GM18502 (cell line): ENCODE measurements at regions not wholly inside any gene's neighbourhood (a gene's known extent, or its start where the extent isn't known, plus 50 kb on each side); places are given as distances from the start of the nearest gene placed in this dataset.
"Not testable (repeated sequence)": the region's sequence is repeated elsewhere in the genome, so short reads cannot be mapped to it uniquely, and the experiment has no call there.

Experiments
- ATAC-seq: cut with Tn5 transposase; IDR thresholded peaks from one replicate; pipeline ENCODE4 v1.9.1; 2021; ENCODE audit warnings: mild to moderate bottlenecking; ENCODE audit not compliant: unreplicated experiment, poor library complexity

- no peak for ATAC-seq
Measured at GRCh38 chr1:222416001-222416791, 131.7 kb downstream of the HHIPL2 start.

- ATAC-seq = no peak
Measured at GRCh38 chr1:222415441-222415840, 132.5 kb downstream of the HHIPL2 start.

DNA sequence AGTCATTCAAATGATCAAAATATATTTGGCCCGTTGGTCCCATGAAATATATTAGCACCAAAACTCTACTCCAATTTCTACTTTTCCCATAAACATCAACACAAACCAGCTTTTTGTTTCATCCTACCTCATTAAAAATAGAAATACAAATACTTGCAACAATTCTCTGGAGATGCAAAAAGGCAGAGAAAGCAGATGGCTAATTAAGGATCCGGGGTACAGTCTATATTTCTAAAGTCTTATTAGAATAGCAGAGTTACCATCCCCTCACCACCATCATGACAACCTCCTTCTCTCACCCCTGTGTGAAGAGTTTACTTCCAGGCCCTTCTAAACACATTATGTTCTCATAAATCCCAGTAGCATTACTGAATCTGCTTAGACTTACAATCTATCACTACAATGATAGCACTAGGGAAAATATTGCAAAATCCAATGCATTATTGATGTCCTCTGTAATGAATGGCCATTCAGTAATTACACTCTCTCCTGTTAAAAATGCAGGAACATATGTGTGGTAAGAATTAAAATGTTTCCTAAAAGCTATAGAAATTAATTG lies 133.8 kb downstream of the HHIPL2 start:
- no peak for ATAC-seq

DNA sequence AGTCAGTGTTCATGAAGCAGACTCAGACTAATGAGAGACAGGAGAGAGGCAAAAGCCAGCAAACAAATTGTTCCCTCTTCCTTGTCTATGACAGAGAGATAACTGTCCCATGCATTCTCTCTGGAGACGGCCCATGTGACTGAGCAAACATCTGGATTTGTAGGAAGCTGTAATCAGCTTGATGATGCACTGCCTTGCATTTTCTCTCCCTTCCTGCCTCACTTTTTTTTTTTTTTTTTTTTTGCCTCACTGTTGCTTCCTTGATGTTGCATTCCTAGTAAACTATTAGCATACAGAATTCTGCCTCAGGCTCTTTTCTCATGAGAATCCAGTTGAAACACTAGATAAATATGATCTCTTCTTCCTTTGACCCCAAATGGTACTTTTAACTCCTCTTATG lies 134.5 kb downstream of the HHIPL2 start:
- no peak for ATAC-seq

DNA sequence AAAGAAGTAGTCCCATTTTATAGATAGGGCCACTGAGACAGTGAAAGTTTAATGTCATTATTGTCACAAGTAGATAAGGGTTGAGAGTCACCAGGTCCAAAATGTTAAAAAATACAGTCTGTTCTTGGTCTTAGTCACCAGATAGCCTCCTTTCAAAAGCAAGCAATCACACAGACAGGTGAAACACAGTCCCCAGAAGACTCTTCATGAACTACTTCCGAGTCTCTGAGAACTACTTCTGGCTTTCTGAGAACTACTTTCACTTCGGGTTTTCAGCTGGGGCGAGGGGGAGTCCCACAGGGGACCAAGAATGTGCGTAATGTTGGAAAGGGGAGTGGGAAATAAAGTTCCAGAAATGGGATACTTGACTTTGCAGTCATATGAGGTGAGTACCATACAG lies 143.2 kb downstream of the HHIPL2 start:
- ATAC-seq = peak; percentile 92

DNA sequence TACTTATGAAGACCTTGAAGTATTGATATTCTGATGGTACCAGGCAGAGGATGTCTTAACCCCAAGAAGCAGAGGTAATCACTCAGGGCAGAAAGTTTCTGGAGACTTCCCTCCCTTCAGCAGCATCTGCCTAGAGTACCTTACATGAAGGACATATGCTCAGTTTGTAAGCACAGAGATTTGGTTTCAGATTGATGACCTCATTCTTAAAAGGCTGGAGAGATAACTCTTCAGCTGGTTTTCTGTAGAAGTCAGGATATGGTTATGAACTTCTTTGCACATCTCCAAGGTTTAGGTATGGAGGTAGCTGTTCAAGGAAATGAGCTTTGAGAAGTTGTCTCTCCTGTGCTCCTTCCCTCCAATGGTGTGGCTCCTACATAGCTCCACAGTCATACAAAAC lies 148.7 kb downstream of the HHIPL2 start:
- no peak for ATAC-seq

DNA sequence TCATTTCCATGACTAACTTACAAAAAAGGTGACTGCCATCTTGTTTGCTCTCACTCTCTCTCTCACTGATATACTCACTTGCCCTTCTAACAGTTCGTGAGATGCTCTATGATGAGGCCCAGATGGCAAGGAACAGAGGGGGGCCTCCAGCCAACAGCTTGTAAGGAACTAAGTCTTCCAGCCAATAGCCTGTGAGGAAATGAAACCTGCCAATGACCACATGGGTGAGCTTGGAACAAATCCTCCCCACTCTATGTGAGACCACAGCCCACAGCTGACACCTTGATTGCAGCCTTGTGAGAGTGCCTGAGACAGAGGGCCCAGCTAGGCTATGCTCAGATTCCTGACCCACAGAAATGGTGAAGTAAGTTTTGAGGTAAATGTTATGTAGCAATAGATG lies 153.7 kb downstream of the HHIPL2 start:
- no peak for ATAC-seq

DNA sequence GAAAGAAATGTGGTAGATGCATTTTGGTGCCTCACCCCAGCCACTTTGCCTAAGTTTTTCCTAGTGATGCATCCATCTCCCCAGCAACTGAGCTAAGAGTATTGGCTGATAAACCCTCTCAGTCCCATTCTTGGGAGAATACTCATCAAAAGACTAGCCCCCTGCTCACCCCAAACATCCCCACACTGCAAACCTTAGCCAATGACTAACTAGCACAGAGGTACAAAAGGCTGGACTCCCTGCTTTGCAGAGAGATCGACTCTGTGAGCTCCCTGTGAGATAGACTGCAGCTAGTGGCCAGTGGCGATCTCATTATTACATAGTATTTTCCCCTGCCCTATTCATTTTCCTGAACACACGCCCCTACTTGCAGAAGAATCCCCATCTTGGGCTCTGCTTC lies 155.3 kb downstream of the HHIPL2 start:
- no peak for ATAC-seq

GRCh38 chr1:222390181-222390580 lies 157.7 kb downstream of the HHIPL2 start:
- no peak for ATAC-seq

DNA sequence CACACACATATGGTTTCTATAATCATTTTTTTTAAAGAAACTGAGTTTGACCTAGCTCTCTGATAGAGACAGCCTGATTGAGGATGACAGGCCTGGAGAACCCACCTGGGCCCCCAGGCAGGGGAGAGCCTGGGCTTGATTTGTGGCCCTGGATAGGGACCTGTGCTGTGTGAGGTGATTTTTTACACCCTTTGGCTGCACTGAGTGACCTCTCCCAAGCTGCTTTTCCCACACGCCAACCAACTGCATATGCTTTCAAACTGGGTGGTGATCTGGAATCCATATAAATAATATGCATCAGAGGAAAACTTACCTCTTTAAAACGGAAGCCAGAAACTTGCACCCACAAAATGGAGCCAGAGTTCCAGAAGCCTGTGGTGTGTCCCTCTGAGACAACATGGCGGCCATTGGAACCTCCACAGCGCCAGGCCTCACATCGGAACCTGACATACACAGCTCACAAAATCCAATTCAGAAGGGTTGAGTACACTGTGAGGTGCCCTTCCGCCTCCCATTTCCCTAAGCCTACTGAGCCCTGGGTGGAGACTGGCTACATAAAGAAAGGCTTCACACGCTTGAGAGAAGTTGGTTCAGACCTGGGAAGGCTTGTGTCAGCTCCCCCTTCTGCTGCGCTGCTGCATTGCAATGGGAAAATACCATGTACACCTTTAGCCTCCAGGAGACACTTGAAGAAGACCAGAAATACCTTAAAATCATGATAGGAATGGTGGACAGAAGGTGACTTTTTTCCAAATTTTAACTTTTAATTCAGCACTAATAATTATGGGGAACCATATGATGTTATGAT lies 160.7 kb downstream of the HHIPL2 start:
- no peak for ATAC-seq

GRCh38 chr1:222385955-222386354 lies 161.9 kb downstream of the HHIPL2 start:
- no peak for ATAC-seq

DNA sequence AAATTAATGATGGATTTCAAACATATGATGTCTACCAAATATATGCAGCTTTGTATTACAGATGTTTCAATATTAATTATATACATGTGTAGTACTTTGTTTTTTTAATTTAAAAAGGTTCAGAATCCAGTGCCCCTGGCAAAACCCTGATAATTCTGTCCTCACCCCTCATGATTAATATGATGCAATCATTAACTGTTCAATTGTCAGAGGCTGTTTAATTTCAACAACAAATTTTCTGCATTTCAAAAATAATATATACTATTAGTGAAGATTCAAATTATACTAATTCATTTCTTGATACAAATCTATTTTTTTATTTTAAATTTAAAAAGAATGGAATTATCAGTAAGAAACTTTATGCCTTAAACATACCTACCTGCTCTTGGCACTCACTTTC lies 162.6 kb downstream of the HHIPL2 start:
- no peak for ATAC-seq

GRCh38 chr1:222384531-222384930 lies 163.4 kb downstream of the HHIPL2 start:
- ATAC-seq = no peak

DNA sequence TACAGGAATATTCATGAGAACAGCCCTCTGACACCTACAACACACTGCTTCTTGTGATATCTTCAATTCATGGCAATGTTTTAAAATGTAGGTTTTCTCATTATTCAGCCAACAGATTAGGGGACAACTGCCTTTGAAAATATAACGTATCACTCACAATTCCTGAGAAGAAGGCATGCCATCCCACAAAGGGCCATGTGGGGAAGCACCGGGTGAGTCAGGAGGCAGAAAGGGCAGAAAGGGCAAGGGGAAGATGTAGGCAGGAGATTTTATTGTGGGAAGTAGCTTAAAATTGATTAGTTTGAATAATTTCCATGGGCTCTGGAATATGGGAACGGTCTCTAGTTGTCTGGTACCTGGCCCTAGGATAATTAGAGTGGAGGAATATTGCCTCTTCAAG lies 165.7 kb downstream of the HHIPL2 start:
- no peak for ATAC-seq

GRCh38 chr1:222377428-222378088 lies 170.3 kb downstream of the HHIPL2 start:
- no peak for ATAC-seq

- ATAC-seq = not testable (repeated sequence)
Measured at GRCh38 chr1:222376791-222377190, 171.1 kb downstream of the HHIPL2 start.

DNA sequence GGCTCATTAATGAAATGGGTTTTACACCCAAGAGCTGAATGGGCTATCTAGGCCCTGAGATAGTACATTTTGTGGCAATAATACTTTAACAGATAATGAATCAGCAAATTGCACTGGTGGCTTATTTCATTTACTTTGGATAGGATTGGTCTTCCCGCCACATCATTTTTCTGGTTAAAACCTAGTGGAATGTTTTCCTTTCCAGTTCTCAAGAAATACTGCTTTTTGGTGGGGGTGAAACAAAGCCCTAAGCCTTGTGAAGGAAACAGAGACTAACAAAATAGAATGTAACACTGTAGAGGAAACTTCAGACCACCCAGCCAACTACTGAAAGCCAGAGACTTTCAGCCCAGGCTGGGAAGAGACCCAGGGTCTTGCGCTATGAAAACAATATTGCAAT lies 172.2 kb downstream of the HHIPL2 start:
- no peak for ATAC-seq

DNA sequence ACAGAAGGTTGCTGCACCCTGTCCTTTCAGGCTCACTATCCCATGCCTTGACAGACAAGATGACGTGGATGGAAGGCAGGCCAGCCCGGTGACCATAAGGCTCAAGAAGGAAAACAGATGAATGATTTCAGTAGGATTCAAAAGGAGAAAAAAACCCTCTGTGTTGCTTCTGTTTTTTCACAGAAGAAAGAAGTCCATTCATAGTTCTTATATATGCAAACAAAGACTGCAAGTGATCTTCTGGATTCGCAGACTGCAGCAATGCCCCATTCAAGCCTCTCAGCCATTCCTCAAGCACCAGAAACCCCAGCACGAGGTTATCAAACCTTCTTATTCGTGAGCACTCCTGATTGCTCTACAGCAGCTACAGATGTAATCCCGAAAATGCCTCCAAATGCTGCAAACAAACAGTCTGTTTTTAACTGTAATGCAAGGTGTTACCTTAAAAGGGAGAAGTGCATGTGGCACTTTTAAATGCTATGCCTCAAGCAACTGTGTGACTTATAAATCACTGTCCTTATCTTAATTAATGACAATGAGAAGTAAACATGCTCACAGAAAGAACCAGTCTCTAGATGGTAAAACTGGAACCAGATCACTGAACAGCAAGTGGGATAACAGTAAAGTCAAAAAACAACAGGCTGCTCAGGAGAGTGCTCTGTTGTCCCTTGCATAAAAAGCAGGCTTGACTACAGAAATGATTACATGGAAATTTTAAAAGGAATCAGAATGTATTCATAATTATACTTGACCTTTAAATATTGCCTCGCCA lies 173.9 kb downstream of the HHIPL2 start:
- ATAC-seq = no peak

DNA sequence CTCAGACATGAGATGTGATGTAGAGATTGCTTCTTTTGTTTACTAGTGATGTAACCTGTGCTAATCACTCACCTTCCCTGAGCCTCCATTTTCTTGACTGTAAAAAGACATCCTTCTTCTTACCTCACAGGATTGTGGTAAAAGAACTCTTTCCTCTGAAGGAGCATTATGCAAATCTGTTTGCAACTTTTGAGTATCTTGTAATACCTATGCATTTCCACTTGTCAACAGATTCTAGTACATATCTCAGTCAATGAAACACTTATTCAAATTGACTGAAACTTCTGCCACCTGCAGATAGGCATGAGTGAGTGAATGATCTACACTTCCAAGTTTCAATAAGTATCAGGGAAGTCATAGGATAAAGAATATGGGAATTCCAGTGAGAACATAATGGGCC lies 174.7 kb downstream of the HHIPL2 start:
- ATAC-seq = peak; percentile 75

DNA sequence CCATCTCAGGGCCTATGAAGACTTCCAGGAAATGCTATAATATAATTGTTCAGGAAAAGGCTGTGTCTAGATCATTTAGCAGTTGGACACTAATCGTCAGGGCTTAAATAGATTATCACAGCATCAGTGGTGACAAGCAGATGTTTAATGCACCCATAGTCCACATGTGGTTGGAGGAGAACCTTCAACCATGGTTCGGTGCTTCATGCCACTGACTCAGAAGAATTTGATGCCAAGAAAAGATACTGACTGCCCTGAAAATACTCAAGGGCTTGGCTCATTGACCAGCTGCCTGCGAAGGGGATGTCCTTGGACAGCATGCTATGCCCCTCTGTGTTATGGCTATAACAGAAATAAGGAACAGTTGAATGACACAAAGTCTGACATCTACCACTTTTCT lies 175.7 kb downstream of the HHIPL2 start:
- ATAC-seq = no peak
